K562 (cell line): ENCODE measurements at regions not wholly inside any gene's neighbourhood (a gene's known extent, or its start where the extent isn't known, plus 50 kb on each side); places are given as distances from the start of the nearest gene placed in this dataset.

Experiments
- BACH1 ChIP-seq: fragments of 200-800 bp; sonication (Bioruptor generic); IDR thresholded peaks from 2 replicates; pipeline ENCODE4 v1.6.1; 2016; ENCODE audit warnings: missing genetic modification characterization, missing compliant biosample characterization
- CBFA2T3 ChIP-seq: fragments of 450-650 bp; IDR thresholded peaks from 2 replicates; pipeline ENCODE4 v1.6.1; 2017
- E2F3 ChIP-seq: fragments of 250-450 bp; sonication (Bioruptor Pico); IDR thresholded peaks from 2 replicates; pipeline ENCODE4 v1.4.0; 2020; ENCODE audit warnings: mild to moderate bottlenecking
- MEIS2 ChIP-seq: fragments of 450-650 bp; IDR thresholded peaks from 2 replicates; pipeline ENCODE4 v1.6.1; 2014; ENCODE audit warnings: mild to moderate bottlenecking; ENCODE audit not compliant: partially characterized antibody
- NFE2L1 ChIP-seq: fragments of 450-650 bp; IDR thresholded peaks from 2 replicates; pipeline ENCODE4 v1.6.1; 2016; ENCODE audit warnings: missing genetic modification characterization, low read depth, mild to moderate bottlenecking, missing compliant biosample characterization, moderate library complexity, borderline replicate concordance
- PHF20 ChIP-seq: fragments of 450-650 bp; IDR thresholded peaks from 2 replicates; pipeline ENCODE4 v1.6.1; 2018; ENCODE audit not compliant: partially characterized antibody
- PRMT5 ChIP-seq: sonication (generic); formaldehyde crosslinking; IDR thresholded peaks from 2 replicates; pipeline ENCODE4 v1.5.0; 2020; ENCODE audit warnings: missing genetic modification reagents
- SRSF7 ChIP-seq: fragments of 200-400 bp; formaldehyde crosslinking; optimal IDR thresholded peaks from 2 replicates; pipeline ENCODE3; 2017; ENCODE audit warnings: mild to moderate bottlenecking, low read depth, low read length
- TCF7L2 ChIP-seq: fragments of 150-350 bp; IDR thresholded peaks from 2 replicates; pipeline ENCODE4 v1.6.1; 2016; ENCODE audit warnings: low read depth, mild to moderate bottlenecking, low read length, moderate library complexity
- TRIM24 ChIP-seq, 2 experiments: fragments of 450-650 bp; IDR thresholded peaks; 2 replicates each; pipeline ENCODE4 v1.6.1; 2016
- ZNF224 ChIP-seq: sonication (generic); formaldehyde crosslinking; IDR thresholded peaks from 2 replicates; pipeline ENCODE4 v1.8.0; 2022; ENCODE audit warnings: mild to moderate bottlenecking, missing genetic modification reagents
- TF ChIP-seq, protein P1 (sequence below), 2 experiments: fragments of 450-650 bp; conservative IDR thresholded peaks; 2 replicates each; pipeline ENCODE4 v1.6.1; 2017; ENCODE audit warnings: mild to moderate bottlenecking in 2 of 2, moderate library complexity in 2 of 2
- TF ChIP-seq, protein P2 (sequence below): fragments of 450-650 bp; IDR thresholded peaks from 2 replicates; pipeline ENCODE4 v1.6.1; 2016; ENCODE audit warnings: antibody characterized with exemption
- TF ChIP-seq, protein P3 (sequence below): fragments of 250-450 bp; sonication (Bioruptor Pico); IDR thresholded peaks from 2 replicates; pipeline ENCODE4 v1.8.0; 2022; ENCODE audit warnings: moderate library complexity, mild to moderate bottlenecking, inconsistent platforms
- TF ChIP-seq, protein P4 (sequence below): fragments of 450-650 bp; formaldehyde crosslinking; conservative IDR thresholded peaks from 2 replicates; pipeline ENCODE4 v1.4.0; 2022; ENCODE audit warnings: mild to moderate bottlenecking, missing genetic modification characterization
- TF ChIP-seq, protein P5 (sequence below): fragments of 250-450 bp; sonication (Bioruptor Pico); IDR thresholded peaks from 2 replicates; pipeline ENCODE4 v1.8.0; 2021; ENCODE audit warnings: moderate library complexity, mild to moderate bottlenecking, inconsistent platforms
- TF ChIP-seq, protein P6 (sequence below): sonication (generic); formaldehyde crosslinking; IDR thresholded peaks from 2 replicates; pipeline ENCODE4 v1.9.0; 2022; ENCODE audit warnings: mild to moderate bottlenecking, missing genetic modification reagents
- TF ChIP-seq, protein P7 (sequence below): IDR thresholded peaks from 2 replicates; pipeline ENCODE4 v1.6.1; 2012; ENCODE audit warnings: low read depth, low read length, improper control_type of control experiment, borderline replicate concordance
- TF ChIP-seq, protein P8 (sequence below): IDR thresholded peaks from 2 replicates; pipeline ENCODE4 v1.6.1; 2011; ENCODE audit warnings: borderline replicate concordance, low read depth, mild to moderate bottlenecking, moderate library complexity, low read length; ENCODE audit not compliant: insufficient read depth, poor library complexity, severe bottlenecking

DNA sequence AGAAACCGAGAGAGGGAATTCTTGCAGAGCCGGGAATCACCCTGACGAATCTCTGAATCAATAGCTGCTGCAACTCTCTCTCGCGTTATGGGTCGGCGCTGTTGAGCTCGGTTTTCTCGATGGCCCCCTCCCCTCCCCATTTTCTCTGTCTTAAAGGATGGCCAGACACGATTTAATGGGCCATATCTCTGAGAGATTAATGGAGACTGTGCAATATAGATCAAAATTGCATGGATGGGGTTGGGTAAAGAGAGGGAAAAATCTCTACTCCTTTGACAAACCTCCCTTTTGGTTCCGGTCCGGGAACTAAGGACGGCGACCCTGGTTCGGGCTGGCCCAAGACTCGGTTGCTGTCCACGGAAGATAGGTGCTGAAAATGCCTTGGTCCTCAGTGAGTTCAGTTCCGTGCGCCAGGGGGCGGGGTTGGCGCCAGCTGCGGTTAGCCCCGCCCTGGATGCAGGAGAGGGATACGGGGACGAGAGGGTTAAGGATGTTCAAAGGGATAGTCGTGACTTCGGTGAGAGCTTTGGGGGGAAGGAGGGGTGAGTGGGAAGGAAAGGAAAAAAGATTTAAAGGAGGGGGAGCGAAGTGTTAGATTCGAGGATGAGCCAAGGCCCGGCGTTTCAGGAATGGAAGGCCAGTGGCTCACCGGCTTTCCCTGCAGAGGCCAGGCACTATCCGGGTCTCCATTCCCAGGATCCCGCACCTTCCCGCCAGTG lies 103.6 kb upstream of the HSD17B12 start (continued):
- TF ChIP-seq, protein P1, sequence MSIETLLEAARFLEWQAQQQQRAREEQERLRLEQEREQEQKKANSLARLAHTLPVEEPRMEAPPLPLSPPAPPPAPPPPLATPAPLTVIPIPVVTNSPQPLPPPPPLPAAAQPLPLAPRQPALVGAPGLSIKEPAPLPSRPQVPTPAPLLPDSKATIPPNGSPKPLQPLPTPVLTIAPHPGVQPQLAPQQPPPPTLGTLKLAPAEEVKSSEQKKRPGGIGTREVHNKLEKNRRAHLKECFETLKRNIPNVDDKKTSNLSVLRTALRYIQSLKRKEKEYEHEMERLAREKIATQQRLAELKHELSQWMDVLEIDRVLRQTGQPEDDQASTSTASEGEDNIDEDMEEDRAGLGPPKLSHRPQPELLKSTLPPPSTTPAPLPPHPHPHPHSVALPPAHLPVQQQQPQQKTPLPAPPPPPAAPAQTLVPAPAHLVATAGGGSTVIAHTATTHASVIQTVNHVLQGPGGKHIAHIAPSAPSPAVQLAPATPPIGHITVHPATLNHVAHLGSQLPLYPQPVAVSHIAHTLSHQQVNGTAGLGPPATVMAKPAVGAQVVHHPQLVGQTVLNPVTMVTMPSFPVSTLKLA (conservative IDR thresholded peaks at IDR 0.05): no peak; a peak in 1 of 4 replicates
- no peak for TF ChIP-seq NFE2L1 (tag)
- TF ChIP-seq, protein P2, sequence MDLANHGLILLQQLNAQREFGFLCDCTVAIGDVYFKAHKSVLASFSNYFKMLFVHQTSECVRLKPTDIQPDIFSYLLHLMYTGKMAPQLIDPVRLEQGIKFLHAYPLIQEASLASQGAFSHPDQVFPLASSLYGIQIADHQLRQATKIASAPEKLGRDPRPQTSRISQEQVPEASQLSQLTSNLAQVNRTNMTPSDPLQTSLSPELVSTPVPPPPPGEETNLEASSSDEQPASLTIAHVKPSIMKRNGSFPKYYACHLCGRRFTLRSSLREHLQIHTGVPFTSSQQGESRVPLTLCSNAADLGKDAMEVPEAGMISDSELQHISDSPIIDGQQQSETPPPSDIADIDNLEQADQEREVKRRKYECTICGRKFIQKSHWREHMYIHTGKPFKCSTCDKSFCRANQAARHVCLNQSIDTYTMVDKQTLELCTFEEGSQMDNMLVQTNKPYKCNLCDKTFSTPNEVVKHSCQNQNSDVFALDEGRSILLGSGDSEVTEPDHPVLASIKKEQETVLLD: no peak
- TF ChIP-seq, protein P3, sequence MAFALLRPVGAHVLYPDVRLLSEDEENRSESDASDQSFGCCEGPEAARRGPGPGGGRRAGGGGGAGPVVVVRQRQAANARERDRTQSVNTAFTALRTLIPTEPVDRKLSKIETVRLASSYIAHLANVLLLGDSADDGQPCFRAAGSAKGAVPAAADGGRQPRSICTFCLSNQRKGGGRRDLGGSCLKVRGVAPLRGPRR (CRISPR knock-in tag): no peak
- TF ChIP-seq TRIM24 (IDR thresholded peaks at IDR 0.05): no peak
- TF ChIP-seq MEIS2: no peak
- peak; percentile 79; the same call in 1 of the 2 replicates for TF ChIP-seq ZNF224 (CRISPR knock-in tag)
- TF ChIP-seq, protein P4, sequence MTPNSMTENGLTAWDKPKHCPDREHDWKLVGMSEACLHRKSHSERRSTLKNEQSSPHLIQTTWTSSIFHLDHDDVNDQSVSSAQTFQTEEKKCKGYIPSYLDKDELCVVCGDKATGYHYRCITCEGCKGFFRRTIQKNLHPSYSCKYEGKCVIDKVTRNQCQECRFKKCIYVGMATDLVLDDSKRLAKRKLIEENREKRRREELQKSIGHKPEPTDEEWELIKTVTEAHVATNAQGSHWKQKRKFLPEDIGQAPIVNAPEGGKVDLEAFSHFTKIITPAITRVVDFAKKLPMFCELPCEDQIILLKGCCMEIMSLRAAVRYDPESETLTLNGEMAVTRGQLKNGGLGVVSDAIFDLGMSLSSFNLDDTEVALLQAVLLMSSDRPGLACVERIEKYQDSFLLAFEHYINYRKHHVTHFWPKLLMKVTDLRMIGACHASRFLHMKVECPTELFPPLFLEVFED (CRISPR knock-in tag): peak; percentile 61; the same call in 1 of the 2 replicates
- TF ChIP-seq, protein P5, sequence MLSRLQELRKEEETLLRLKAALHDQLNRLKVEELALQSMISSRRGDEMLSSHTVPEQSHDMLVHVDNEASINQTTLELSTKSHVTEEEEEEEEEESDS (CRISPR knock-in tag): no peak
- TF ChIP-seq SRSF7: no peak
- 0 out of 2 replicates have a peak, but pooled peaks have one; percentile 32 for TF ChIP-seq E2F3 (CRISPR knock-in tag)
- TF ChIP-seq, protein P6, sequence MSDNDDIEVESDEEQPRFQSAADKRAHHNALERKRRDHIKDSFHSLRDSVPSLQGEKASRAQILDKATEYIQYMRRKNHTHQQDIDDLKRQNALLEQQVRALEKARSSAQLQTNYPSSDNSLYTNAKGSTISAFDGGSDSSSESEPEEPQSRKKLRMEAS (CRISPR knock-in tag): no peak
- TF ChIP-seq PHF20: no peak
- TF ChIP-seq CBFA2T3: no peak
- no peak for TF ChIP-seq BACH1 (tag)
- no peak for TF ChIP-seq TCF7L2
- TF ChIP-seq, protein P7, sequence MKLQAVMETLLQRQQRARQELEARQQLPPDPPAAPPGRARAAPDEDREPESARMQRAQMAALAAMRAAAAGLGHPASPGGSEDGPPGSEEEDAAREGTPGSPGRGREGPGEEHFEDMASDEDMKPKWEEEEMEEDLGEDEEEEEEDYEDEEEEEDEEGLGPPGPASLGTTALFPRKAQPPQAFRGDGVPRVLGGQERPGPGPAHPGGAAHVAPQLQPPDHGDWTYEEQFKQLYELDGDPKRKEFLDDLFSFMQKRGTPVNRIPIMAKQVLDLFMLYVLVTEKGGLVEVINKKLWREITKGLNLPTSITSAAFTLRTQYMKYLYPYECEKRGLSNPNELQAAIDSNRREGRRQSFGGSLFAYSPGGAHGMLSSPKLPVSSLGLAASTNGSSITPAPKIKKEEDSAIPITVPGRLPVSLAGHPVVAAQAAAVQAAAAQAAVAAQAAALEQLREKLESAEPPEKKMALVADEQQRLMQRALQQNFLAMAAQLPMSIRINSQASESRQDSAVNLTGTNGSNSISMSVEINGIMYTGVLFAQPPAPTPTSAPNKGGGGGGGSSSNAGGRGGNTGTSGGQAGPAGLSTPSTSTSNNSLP: no peak
- TF ChIP-seq, protein P8, sequence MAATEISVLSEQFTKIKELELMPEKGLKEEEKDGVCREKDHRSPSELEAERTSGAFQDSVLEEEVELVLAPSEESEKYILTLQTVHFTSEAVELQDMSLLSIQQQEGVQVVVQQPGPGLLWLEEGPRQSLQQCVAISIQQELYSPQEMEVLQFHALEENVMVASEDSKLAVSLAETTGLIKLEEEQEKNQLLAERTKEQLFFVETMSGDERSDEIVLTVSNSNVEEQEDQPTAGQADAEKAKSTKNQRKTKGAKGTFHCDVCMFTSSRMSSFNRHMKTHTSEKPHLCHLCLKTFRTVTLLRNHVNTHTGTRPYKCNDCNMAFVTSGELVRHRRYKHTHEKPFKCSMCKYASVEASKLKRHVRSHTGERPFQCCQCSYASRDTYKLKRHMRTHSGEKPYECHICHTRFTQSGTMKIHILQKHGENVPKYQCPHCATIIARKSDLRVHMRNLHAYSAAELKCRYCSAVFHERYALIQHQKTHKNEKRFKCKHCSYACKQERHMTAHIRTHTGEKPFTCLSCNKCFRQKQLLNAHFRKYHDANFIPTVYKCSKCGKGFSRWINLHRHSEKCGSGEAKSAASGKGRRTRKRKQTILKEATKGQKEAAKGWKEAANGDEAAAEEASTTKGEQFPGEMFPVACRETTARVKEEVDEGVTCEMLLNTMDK: peak; percentile 61
- peak; percentile 93 for TF ChIP-seq PRMT5
